OCI-LY3 (cell line): ENCODE measurements at regions not wholly inside any gene's neighbourhood (a gene's known extent, or its start where the extent isn't known, plus 50 kb on each side); places are given as distances from the start of the nearest gene placed in this dataset.

Experiments
- CTCF ChIP-seq: fragments of 200-600, 300-600 bp; sonication (generic); IDR thresholded peaks from 2 replicates; pipeline ENCODE4 v1.5.1; 2014; ENCODE audit warnings: antibody characterized with exemption, low read length, low read depth
- EZH2phosphoT487 ChIP-seq: fragments of 200-600 bp; shearing (Covaris generic); IDR thresholded peaks from 2 replicates; pipeline ENCODE4 v1.6.1; 2018; ENCODE audit warnings: antibody characterized with exemption, mixed run types, low read depth

- TF ChIP-seq CTCF = no peak
- no peak for TF ChIP-seq EZH2phosphoT487
Observed at GRCh38 chr6:139431602-139431956, 57.1 kb upstream of the CITED2 start.
